LNCaP clone FGC (cell line): ENCODE measurements at regions not wholly inside any gene's neighbourhood (a gene's known extent, or its start where the extent isn't known, plus 50 kb on each side); places are given as distances from the start of the nearest gene placed in this dataset.

ENCODE experiments used
- DNase-seq: peaks from one replicate; pipeline ENCODE4 v3.0.0-alpha.2; 2011; ENCODE audit warnings: low read depth
- H3K4me3 ChIP-seq: 2 replicates; pipeline ENCODE4 v1.5.1; 2011; ENCODE audit warnings: mild to moderate bottlenecking, low read depth, low read length, control low read depth
- TF ChIP-seq, protein P1 (sequence below): IDR thresholded peaks from 2 replicates; pipeline ENCODE4 v1.5.1; 2012; ENCODE audit warnings: mild to moderate bottlenecking; ENCODE audit not compliant: control insufficient read depth, insufficient read depth; ENCODE audit errors: extremely low read depth

DNA sequence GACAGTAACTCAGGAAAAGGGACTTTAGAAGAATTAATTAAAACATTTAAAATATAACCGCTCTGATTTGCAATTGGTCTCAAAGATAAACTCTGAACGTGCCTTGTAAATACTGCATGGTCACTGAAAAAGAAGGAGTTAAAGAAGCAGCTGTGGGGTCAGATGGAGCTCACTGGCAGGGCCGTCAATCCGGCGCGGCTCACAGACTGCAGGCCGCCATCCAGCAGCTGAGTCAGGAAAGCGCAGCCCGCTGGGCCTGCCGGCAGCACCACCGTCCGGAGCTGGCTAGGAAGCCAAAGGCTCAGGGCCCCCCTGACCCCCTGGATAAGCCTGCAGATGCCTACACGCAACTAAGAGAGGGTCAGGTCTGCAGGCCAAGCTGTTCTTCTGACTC lies 54.2 kb upstream of the FRMD1 start:
- DNase-seq, result no peak
- TF ChIP-seq, protein P1, sequence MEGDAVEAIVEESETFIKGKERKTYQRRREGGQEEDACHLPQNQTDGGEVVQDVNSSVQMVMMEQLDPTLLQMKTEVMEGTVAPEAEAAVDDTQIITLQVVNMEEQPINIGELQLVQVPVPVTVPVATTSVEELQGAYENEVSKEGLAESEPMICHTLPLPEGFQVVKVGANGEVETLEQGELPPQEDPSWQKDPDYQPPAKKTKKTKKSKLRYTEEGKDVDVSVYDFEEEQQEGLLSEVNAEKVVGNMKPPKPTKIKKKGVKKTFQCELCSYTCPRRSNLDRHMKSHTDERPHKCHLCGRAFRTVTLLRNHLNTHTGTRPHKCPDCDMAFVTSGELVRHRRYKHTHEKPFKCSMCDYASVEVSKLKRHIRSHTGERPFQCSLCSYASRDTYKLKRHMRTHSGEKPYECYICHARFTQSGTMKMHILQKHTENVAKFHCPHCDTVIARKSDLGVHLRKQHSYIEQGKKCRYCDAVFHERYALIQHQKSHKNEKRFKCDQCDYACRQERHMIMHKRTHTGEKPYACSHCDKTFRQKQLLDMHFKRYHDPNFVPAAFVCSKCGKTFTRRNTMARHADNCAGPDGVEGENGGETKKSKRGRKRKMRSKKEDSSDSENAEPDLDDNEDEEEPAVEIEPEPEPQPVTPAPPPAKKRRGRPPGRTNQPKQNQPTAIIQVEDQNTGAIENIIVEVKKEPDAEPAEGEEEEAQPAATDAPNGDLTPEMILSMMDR, result no peak
- H3K4me3 ChIP-seq, result no peak overlapping the region

DNA sequence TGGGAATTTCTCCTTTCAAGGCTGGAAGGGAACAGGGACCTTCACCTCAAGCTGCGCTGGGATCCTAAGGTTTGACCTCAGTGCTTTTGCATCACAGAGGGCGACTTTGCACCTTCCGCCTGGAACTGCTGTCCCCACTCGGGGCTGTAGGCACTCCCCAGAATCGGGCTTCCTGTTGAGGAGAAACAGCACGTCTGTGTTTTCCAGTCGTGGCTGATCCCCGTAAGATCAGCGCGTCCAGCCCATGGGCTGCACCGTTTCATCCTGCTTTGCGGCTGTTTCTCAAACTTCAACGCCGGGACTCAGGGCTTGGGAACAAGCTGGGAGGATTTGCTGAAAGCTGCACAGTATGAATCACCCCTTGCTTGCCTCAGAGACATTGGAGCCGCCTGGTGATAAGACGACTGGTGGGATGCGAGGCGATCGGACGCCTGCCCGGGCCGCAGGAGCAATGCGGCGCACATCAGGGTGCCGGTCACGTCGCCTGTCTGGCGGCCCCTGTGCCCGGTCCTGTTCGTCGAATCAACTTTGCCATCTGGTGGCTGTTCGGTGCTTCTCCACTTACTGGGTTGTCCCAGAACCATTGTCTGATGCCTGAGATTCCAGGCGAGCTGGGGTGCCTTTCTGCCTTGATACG lies 53.6 kb upstream of the FRMD1 start:
- DNase-seq, result no peak
- TF ChIP-seq, protein P1, result peak; percentile 67
- no peak overlapping the region for H3K4me3 ChIP-seq

DNA sequence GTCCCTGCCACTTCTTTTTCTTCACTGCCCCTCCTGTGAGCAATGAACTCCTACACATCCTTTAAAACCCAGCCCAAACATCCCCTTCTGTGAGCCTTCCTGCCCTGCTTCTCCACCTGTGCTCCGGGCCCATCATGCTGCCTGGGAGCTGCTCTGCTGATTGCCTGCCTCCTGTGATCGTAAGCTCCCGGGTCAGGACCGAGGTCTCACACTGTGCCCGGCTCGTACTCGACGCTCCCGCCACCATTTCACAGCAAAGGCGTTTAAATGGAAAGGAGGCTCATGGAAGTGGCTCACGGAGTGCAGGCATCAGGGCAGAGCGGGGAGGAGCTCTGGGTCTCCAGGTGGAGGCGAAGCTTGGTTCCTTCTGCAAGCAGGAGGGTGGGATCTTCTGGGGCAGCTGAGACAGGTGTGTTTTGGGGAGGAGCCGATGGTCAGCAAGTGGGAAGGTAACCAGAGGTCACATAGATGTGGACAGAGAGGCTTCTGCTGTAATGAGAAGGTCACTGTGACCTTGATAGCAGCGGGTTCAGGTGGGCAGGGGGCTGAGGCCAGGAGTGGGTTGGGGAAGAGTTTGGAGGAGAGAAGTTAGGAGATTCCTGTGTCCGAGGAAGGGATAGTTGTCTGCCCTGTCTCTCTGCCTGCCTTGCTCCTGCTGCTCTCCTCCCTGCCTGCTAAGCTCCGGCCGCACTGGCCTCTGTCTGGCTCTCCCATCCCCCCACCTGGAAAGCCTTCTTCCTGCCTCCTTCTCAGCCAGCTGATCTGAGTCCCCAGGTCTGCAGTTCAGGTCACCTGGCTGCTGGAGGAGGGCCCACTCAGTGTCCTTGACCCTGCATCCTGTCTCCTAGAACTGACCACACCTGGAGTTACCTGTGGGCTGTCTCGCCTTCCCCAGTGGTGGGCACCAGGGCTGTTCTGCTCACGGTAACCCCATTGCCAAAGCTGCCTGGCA lies 52.7 kb upstream of the FRMD1 start:
- TF ChIP-seq, protein P1, result no peak
- H3K4me3 ChIP-seq, result no peak overlapping the region
- no peak for DNase-seq

DNA sequence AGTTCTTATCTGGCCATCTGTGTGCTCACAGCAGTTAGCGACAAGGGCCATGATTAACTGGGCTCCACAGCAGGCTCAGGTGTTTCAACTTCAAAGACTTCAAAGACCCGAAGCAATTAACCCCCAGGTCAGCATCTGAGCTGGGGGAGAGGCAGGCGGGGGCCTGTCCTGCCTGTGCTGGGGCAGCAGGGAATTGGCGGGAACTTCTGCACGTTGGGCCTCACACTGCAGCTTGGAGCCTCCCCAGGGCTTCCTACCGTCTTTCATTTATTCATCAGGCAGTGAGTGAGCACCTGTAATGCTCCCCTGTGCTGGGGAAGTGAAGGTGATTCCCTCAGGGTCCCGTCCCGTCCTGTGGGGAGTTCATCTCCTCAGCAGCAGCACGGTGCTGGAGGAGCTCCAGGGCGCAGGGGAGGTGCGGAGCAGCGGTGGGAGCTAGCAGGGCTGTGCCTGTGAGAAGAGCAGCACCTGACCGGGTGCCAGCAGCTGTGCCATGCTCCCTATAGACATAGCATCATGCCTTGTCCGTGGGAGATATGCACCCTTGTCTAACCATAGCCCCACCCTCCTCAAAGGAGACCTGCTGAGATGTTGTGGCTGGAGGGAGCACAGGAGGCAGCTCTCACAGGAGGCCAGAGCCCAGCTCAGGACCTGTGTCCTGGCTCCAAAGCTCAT lies 51.8 kb upstream of the FRMD1 start:
- TF ChIP-seq, protein P1, result no peak
- H3K4me3 ChIP-seq, result no peak overlapping the region
- no peak for DNase-seq

DNA sequence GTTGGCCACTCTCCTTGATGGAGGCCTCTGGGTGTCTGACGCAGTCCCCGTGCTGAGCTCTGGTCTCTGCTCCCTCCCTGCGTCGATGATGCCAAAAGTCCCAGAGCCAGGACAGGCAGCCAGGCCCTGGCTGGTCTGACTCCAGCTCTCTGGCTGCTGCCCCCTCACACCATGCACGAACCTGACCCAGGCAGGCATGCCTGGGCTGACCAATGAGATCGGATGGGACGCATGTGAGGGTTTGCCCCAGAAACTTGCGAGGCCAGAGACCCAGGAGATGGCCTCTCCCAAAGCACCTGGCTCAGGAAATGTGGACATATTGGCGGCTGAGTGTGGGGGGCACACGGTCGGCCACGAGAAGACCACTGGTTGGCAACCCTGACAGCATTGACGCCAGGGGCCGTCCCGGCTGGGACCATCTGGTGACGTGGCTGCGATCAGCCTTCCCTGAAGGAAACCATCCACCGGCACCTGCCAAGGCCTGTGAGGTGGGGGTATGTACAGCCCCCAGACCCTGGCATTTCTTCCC lies 51.2 kb upstream of the FRMD1 start:
- DNase-seq, result no peak
- H3K4me3 ChIP-seq, result no peak overlapping the region
- TF ChIP-seq, protein P1, result no peak

DNA sequence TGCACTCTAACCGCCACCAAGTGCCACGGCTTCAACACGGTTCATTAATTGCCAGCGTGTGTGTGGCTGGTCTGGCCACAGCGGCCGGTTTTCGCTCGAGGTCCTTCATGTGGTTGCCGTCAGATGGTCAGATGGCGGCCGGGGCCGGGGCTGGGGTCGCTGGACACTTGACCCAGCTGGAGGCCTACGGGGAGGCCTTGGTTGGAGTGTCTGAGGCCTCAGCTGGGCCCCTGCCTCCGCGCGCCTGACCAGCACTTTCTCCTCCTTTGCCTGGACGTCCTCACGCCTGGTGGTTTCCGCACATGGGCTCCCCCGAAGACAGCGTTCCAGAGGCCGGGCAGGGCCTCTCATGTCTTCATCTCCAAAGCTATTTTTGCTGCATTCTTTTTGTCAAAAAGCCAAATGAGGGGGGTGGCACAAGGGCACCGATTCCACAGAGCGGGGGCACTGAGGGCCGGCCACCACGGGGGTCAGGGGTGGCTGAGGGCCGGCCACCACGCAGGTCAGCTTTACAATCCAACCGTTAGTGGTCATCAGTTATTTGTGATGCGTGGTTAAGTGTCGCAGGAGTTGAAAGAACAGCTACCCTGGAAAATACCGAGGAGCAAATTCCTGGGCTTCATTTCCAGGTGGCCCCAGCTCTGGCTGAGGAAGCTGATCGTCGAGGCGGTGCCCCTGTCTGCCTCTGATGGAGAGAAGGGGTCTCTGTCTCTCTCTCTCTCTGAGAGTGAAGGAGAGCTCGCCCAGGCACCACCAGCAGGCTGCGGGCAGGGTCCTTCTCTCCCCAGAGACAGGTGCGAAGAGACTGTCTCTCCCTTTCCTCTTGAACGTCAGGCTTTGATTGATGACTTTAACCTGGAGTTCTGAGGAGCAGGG lies 50.5 kb upstream of the FRMD1 start:
- DNase-seq, result no peak
- no peak overlapping the region for H3K4me3 ChIP-seq
- TF ChIP-seq, protein P1, result no peak
